SK-N-SH (cell line): ENCODE measurements at regions not wholly inside any gene's neighbourhood (a gene's known extent, or its start where the extent isn't known, plus 50 kb on each side); places are given as distances from the start of the nearest gene placed in this dataset.

ENCODE experiments used
- CTCF ChIA-PET: fragments of 300-600, 350-600 bp; formaldehyde crosslinking; extraction: SDS; loops from one replicate; lab custom pipeline; 2021; lab: Yijun Ruan, JAX
- POLR2A ChIA-PET: fragments of 350-600 bp; sonication (Branson Sonifier 250); formaldehyde crosslinking; extraction: SDS; loops from one replicate; lab custom pipeline; 2020; ENCODE audit warnings: antibody characterized with exemption, inconsistent platforms; lab: Yijun Ruan, JAX
- DNase-seq: peaks from one replicate; pipeline ENCODE4 v3.0.0; 2012
- H2AFZ ChIP-seq: fragments of 200-600 bp; sonication (generic); 2 replicates; pipeline ENCODE4 v1.8.1; 2016; ENCODE audit warnings: antibody characterized with exemption, mild to moderate bottlenecking, low read depth
- H3F3A ChIP-seq: fragments of 200-600 bp; sonication (generic); replicated peaks from 2 replicates; pipeline ENCODE3; 2016; ENCODE audit warnings: antibody characterized with exemption, mild to moderate bottlenecking; ENCODE audit not compliant: insufficient read depth
- H3K27ac ChIP-seq, 2 experiments: fragments of 200-500 bp in 1 of 2; fragments of 200-600 bp in 1 of 2; sonication (Bioruptor generic) in 1 of 2; sonication (generic), shearing (Covaris generic) in 1 of 2; 2 replicates each; pipeline versions ENCODE4 v1.5.1 to v1.6.1; 2014 to 2016; ENCODE audit warnings: low read depth in 2 of 2, inconsistent platforms in 1 of 2, low read length in 1 of 2, mild to moderate bottlenecking in 1 of 2, mixed read lengths in 1 of 2
- H3K27me3 ChIP-seq: fragments of 200-600 bp; sonication (generic), shearing (Covaris generic); 2 replicates; pipeline ENCODE4 v1.6.1; 2016; ENCODE audit warnings: mixed run types; ENCODE audit not compliant: insufficient read depth
- H3K36me3 ChIP-seq, 2 experiments: fragments of 200-500 bp in 1 of 2; fragments of 200-600 bp in 1 of 2; sonication (Bioruptor generic) in 1 of 2; sonication (generic) in 1 of 2; replicated peaks in 1 of 2; 2 replicates each; pipeline versions ENCODE3 to v1.5.1; 2014 to 2016; ENCODE audit warnings: low read length in 1 of 2, mild to moderate bottlenecking in 1 of 2; ENCODE audit not compliant: insufficient read depth in 2 of 2, control insufficient read depth in 1 of 2
- H3K4me1 ChIP-seq, 2 experiments: fragments of 200-500 bp in 1 of 2; fragments of 200-600 bp in 1 of 2; sonication (Bioruptor generic) in 1 of 2; sonication (generic), shearing (Covaris generic) in 1 of 2; 2 replicates each; pipeline versions ENCODE4 v1.5.1 to v1.6.1; 2014 to 2016; ENCODE audit warnings: low read depth in 1 of 2, low read length in 1 of 2, mixed run types in 1 of 2; ENCODE audit not compliant: insufficient read depth in 2 of 2, control insufficient read depth in 1 of 2
- H3K4me2 ChIP-seq: fragments of 200-600 bp; sonication (generic), shearing (Covaris generic); 2 replicates; pipeline ENCODE4 v1.6.1; 2017; ENCODE audit warnings: mixed run types
- H3K4me3 ChIP-seq, 2 experiments: fragments of 200-500 bp in 1 of 2; fragments of 200-600 bp in 1 of 2; sonication (Bioruptor generic) in 1 of 2; sonication (generic), shearing (Covaris generic) in 1 of 2; 2 replicates each; pipeline versions ENCODE4 v1.5.1 to v1.8.1; 2014 to 2016; ENCODE audit warnings: low read depth in 2 of 2, inconsistent platforms in 1 of 2, low read length in 1 of 2, mild to moderate bottlenecking in 1 of 2, mixed read lengths in 1 of 2, moderate library complexity in 1 of 2
- H3K79me2 ChIP-seq: fragments of 200-600 bp; sonication (generic); 2 replicates; pipeline ENCODE4 v1.8.1; 2017; ENCODE audit warnings: mild to moderate bottlenecking; ENCODE audit not compliant: insufficient read depth
- H3K9ac ChIP-seq: fragments of 200-600 bp; sonication (generic); 2 replicates; pipeline ENCODE4 v1.6.1; 2017; ENCODE audit warnings: mixed run types
- H3K9me2 ChIP-seq: fragments of 200-600 bp; sonication (generic); 2 replicates; pipeline ENCODE4 v1.6.1; 2017; ENCODE audit warnings: mixed run types
- H3K9me3 ChIP-seq: fragments of 200-600 bp; sonication (generic); 2 replicates; pipeline ENCODE4 v1.6.1; 2017; ENCODE audit warnings: mixed run types, mild to moderate bottlenecking, moderate library complexity
- H4K20me1 ChIP-seq: fragments of 200-600 bp; sonication (generic); 2 replicates; pipeline ENCODE4 v1.6.1; 2017; ENCODE audit warnings: mild to moderate bottlenecking, mixed run types; ENCODE audit not compliant: insufficient read depth
- EP300 ChIP-seq, 2 experiments: IDR thresholded peaks; 2 replicates each; pipeline versions ENCODE4 v1.4.0 to v1.6.1; 2012; ENCODE audit warnings: borderline replicate concordance in 1 of 2, low read depth in 1 of 2, low read length in 1 of 2
- FOSL2 ChIP-seq: IDR thresholded peaks from 2 replicates; pipeline ENCODE4 v1.4.0; 2012; ENCODE audit warnings: low read depth, mild to moderate bottlenecking, moderate library complexity, borderline replicate concordance
- NFIC ChIP-seq: IDR thresholded peaks from 2 replicates; pipeline ENCODE4 v1.4.0; 2012; ENCODE audit warnings: borderline replicate concordance
- RCOR1 ChIP-seq: fragments of 150-350 bp; IDR thresholded peaks from 2 replicates; pipeline ENCODE4 v1.6.1; 2017; ENCODE audit warnings: antibody characterized with exemption, low read length
- RXRA ChIP-seq: IDR thresholded peaks from 2 replicates; pipeline ENCODE4 v1.4.0; 2012; ENCODE audit warnings: low read depth, mild to moderate bottlenecking, borderline replicate concordance
- SIN3A ChIP-seq: IDR thresholded peaks from 2 replicates; pipeline ENCODE4 v1.6.1; 2012; ENCODE audit warnings: low read depth, mild to moderate bottlenecking, low read length, moderate library complexity, borderline replicate concordance
- SMC3 ChIP-seq: IDR thresholded peaks from 2 replicates; pipeline ENCODE4 v1.6.1; 2012; ENCODE audit warnings: low read depth, low read length, improper control_type of control experiment
- TAF1 ChIP-seq: IDR thresholded peaks from 2 replicates; pipeline ENCODE4 v1.6.1; 2012; ENCODE audit warnings: low read depth, mild to moderate bottlenecking, low read length, moderate library complexity, borderline replicate concordance
- YY1 ChIP-seq: IDR thresholded peaks from 2 replicates; pipeline ENCODE4 v1.4.0; 2012; ENCODE audit warnings: low read depth, mild to moderate bottlenecking
- WGBS: methylation state at CpG from one replicate; pipeline ENCODE4 v1.1.6; 2017; ENCODE audit warnings: low lambda C conversion rate; 5-methylcytosine and 5-hydroxymethylcytosine counted together
- TF ChIP-seq, protein P1 (sequence below): IDR thresholded peaks from 2 replicates; pipeline ENCODE4 v1.6.1; 2012; ENCODE audit warnings: mild to moderate bottlenecking, low read depth, low read length, moderate library complexity
- TF ChIP-seq, protein P2 (sequence below): fragments of 150-350 bp; IDR thresholded peaks from 2 replicates; pipeline ENCODE4 v1.6.1; 2016; ENCODE audit warnings: mild to moderate bottlenecking, low read depth, low read length

DNA sequence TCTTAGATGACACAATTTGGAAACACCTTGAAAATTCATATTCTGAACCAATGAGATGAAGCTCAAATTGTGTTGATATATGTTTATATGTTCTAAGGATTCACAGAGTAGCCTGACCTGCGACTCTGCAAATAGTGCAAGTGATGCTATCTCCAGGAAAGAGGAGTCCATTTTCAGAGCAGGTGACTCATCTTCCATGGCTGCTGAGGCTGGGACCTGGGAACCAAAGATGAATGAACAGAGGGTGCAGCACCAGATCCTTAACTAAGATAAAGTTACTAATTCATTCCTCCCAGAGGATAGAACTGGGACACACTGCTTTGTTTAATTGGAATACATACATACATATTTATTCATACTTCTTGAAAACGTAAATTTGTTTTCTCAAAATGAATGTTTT, 240.6 kb upstream of the SEMA3C start (continued):
- TF ChIP-seq FOSL2 (peak; percentile 98), YY1 (peak; percentile 87), SMC3 (no peak), EP300 (IDR thresholded peaks at IDR 0.05; ENCODE audit: borderline replicate concordance in 1 of 2, low read depth in 1 of 2, low read length in 1 of 2) (peak in 1 of 2 experiments; percentile 88; a peak in 1 of 4 replicates), TAF1 (peak; percentile 27; the same call in 1 of the 2 replicates)
- TF ChIP-seq, protein P1, sequence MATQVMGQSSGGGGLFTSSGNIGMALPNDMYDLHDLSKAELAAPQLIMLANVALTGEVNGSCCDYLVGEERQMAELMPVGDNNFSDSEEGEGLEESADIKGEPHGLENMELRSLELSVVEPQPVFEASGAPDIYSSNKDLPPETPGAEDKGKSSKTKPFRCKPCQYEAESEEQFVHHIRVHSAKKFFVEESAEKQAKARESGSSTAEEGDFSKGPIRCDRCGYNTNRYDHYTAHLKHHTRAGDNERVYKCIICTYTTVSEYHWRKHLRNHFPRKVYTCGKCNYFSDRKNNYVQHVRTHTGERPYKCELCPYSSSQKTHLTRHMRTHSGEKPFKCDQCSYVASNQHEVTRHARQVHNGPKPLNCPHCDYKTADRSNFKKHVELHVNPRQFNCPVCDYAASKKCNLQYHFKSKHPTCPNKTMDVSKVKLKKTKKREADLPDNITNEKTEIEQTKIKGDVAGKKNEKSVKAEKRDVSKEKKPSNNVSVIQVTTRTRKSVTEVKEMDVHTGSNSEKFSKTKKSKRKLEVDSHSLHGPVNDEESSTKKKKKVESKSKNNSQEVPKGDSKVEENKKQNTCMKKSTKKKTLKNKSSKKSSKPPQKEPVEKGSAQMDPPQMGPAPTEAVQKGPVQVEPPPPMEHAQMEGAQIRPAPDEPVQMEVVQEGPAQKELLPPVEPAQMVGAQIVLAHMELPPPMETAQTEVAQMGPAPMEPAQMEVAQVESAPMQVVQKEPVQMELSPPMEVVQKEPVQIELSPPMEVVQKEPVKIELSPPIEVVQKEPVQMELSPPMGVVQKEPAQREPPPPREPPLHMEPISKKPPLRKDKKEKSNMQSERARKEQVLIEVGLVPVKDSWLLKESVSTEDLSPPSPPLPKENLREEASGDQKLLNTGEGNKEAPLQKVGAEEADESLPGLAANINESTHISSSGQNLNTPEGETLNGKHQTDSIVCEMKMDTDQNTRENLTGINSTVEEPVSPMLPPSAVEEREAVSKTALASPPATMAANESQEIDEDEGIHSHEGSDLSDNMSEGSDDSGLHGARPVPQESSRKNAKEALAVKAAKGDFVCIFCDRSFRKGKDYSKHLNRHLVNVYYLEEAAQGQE = 0 out of 2 replicates have a peak, but pooled peaks have one; percentile 29

GRCh38 chr7:81158189-81158588, 239.3 kb upstream of the SEMA3C start:
- POLR2A ChIA-PET = no interaction called here
- Histone ChIP-seq H3K9me2 (no peaks in the 10 kb centered on the region), H3K79me2 (no peaks in the 10 kb centered on the region), H3K36me3 (no peaks in the 10 kb centered on the region), H3K27ac (no peak overlapping the region), H3K4me3 (no peak overlapping the region), H3K9ac (no peak overlapping the region), H3K4me2 (no peak overlapping the region), H3K9me3 (no peaks in the 10 kb centered on the region), H3K4me1 (peaks cover 0 to 3% of the 10 kb centered on the region in 2 experiments; a peak in 3 of 4 replicates)
- DNase-seq = no peak
- CTCF ChIA-PET = interaction anchor here (1.1 to 1.5 kb wide), 3 partner anchors 10 to 299 kb away, joined by 3 to 4 read pairs (median 3); no protein-coding TSS in a partner anchor
- TF ChIP-seq, protein P2, sequence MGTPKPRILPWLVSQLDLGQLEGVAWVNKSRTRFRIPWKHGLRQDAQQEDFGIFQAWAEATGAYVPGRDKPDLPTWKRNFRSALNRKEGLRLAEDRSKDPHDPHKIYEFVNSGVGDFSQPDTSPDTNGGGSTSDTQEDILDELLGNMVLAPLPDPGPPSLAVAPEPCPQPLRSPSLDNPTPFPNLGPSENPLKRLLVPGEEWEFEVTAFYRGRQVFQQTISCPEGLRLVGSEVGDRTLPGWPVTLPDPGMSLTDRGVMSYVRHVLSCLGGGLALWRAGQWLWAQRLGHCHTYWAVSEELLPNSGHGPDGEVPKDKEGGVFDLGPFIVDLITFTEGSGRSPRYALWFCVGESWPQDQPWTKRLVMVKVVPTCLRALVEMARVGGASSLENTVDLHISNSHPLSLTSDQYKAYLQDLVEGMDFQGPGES = no peak
- TF ChIP-seq TAF1 = no peak
- TF ChIP-seq RCOR1 = no peak
- no peak for TF ChIP-seq RXRA
- TF ChIP-seq EP300 (IDR thresholded peaks at IDR 0.05; ENCODE audit: borderline replicate concordance in 1 of 2, low read depth in 1 of 2, low read length in 1 of 2) = no peak
- TF ChIP-seq YY1 = no peak
- no peak for TF ChIP-seq FOSL2
- no peak for TF ChIP-seq SIN3A
- TF ChIP-seq NFIC = no peak
- TF ChIP-seq, all 33 proteins: peak for 0
- WGBS = 87% methylated on average over 3 of the region's 3 CpGs
- Histone ChIP-seq H2AFZ (no peak overlapping the region; the same call in 1 of the 2 replicates), H3K27me3 (no peaks in the 10 kb centered on the region), H4K20me1 (no peaks in the 10 kb centered on the region), H3F3A (peaks cover 28% of the 10 kb centered on the region)
